ENCODE measurements at regions not wholly inside any gene's neighbourhood (a gene's known extent, or its start where the extent isn't known, plus 50 kb on each side); places are given as distances from the start of the nearest gene placed in this dataset.

DNA sequence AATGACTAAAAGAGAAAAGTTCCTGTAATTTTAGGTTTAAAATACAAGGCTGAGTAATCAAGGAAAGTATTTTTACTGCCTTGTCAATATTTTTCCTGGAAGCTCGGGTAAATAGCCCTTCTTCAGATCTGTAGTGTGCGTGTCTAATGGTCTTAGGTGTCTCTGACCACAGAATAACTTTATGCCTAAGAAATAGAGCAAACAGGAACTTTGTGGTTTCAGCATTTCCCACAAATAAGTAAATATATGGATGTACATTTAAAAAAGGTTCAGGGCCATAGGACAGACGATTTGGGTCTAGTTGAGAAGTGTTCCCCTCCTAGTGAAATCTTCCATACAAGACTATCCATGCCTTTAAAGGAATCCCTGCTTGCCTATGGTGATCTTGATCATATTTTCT, 107.0 kb downstream of the ZC3H11B start:
- TF ChIP-seq CTCF (conservative IDR thresholded peaks at IDR 0.05; ENCODE audit: low read depth, low read length) (no peak), EZH2phosphoT487 (IDR thresholded peaks at IDR 0.05; ENCODE audit: borderline replicate concordance, low read length) (no peak)

All from PC-3 (cell line).